ENCODE measurements at regions not wholly inside any gene's neighbourhood (a gene's known extent, or its start where the extent isn't known, plus 50 kb on each side); places are given as distances from the start of the nearest gene placed in this dataset.

DNA sequence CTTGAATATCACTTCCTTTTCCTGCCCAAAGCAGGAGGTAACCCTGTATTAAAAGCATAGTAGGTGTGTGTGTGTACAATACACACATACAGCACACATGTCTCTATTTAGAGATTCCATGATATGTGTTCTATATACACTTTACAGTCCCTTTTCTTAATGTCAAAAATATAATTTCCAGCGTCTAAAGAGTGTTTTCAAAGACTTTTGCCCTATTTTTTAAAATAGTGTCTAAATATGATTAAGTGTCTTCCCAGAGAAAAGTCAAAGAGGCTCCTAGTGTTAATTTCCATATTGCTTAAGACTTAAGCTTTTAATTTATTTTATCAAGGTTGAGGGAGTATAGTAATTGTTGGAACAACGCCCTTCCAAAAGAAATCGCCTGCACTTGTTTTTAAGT, 420.3 kb upstream of the POU3F3 start:
- TF ChIP-seq, protein P1, sequence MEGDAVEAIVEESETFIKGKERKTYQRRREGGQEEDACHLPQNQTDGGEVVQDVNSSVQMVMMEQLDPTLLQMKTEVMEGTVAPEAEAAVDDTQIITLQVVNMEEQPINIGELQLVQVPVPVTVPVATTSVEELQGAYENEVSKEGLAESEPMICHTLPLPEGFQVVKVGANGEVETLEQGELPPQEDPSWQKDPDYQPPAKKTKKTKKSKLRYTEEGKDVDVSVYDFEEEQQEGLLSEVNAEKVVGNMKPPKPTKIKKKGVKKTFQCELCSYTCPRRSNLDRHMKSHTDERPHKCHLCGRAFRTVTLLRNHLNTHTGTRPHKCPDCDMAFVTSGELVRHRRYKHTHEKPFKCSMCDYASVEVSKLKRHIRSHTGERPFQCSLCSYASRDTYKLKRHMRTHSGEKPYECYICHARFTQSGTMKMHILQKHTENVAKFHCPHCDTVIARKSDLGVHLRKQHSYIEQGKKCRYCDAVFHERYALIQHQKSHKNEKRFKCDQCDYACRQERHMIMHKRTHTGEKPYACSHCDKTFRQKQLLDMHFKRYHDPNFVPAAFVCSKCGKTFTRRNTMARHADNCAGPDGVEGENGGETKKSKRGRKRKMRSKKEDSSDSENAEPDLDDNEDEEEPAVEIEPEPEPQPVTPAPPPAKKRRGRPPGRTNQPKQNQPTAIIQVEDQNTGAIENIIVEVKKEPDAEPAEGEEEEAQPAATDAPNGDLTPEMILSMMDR (IDR thresholded peaks at IDR 0.05): no peak
- no peak for TF ChIP-seq POLR2A (IDR thresholded peaks at IDR 0.05)
